Liver (tissue), 7 donors: ENCODE measurements at regions not wholly inside any gene's neighbourhood (a gene's known extent, or its start where the extent isn't known, plus 50 kb on each side); places are given as distances from the start of the nearest gene placed in this dataset.

ENCODE experiments used
- DNase-seq: peaks from one replicate; pipeline ENCODE4 v3.0.0-alpha.2; 2017; ENCODE audit warnings: low spot score
- H3K27ac ChIP-seq, 2 donors: one replicate each; pipeline ENCODE4 v1.7.0; 2013; ENCODE audit warnings: inconsistent platforms in 2 of 2, low read length in 2 of 2, control low read depth in 1 of 2, low read depth in 1 of 2, mild to moderate bottlenecking in 1 of 2
- H3K27me3 ChIP-seq, 4 donors: one replicate each; pipeline versions ENCODE4 v1.6.1 to v1.7.0; 2013; ENCODE audit warnings: low read length in 3 of 4, inconsistent platforms in 1 of 4, mild to moderate bottlenecking in 1 of 4, moderate library complexity in 1 of 4; ENCODE audit not compliant: control insufficient read depth in 4 of 4, insufficient read depth in 4 of 4
- H3K36me3 ChIP-seq, 4 donors: one replicate each; pipeline versions ENCODE4 v1.6.1 to v1.7.0; 2013; ENCODE audit warnings: low read length in 3 of 4, mild to moderate bottlenecking in 3 of 4, low read depth in 1 of 4, moderate library complexity in 1 of 4; ENCODE audit not compliant: control insufficient read depth in 4 of 4, insufficient read depth in 3 of 4
- H3K4me1 ChIP-seq, 4 donors: one replicate each; pipeline versions ENCODE4 v1.6.1 to v1.7.0; 2013; ENCODE audit warnings: low read length in 3 of 4, mild to moderate bottlenecking in 3 of 4, moderate library complexity in 1 of 4; ENCODE audit not compliant: control insufficient read depth in 4 of 4, insufficient read depth in 4 of 4
- H3K4me3 ChIP-seq, 3 donors: one replicate each; pipeline versions ENCODE4 v1.6.1 to v1.7.0; 2013; ENCODE audit warnings: low read length in 3 of 3, control low read depth in 1 of 3, low read depth in 1 of 3, mild to moderate bottlenecking in 1 of 3
- H3K9ac ChIP-seq, 2 donors: one replicate each; pipeline ENCODE4 v1.7.0; 2013; ENCODE audit warnings: low read length in 2 of 2, mild to moderate bottlenecking in 2 of 2, moderate library complexity in 2 of 2, control low read depth in 1 of 2, low read depth in 1 of 2
- H3K9me3 ChIP-seq, 4 donors: one replicate each; pipeline versions ENCODE4 v1.6.1 to v1.7.0; 2013; ENCODE audit warnings: low read length in 3 of 4; ENCODE audit not compliant: control insufficient read depth in 4 of 4
- EGR1 ChIP-seq, 2 donors: IDR thresholded peaks; 2 replicates each; pipeline ENCODE4 v1.6.1; 2016 to 2018; ENCODE audit warnings: antibody characterized with exemption in 2 of 2, low read depth in 2 of 2
- FOXA1 ChIP-seq: IDR thresholded peaks from 2 replicates; pipeline ENCODE4 v1.6.1; 2016; ENCODE audit warnings: antibody characterized with exemption
- FOXA2 ChIP-seq: IDR thresholded peaks from 2 replicates; pipeline ENCODE4 v1.6.1; 2016; ENCODE audit warnings: antibody characterized with exemption
- HNF4A ChIP-seq, 2 donors: conservative IDR thresholded peaks; 2 replicates each; pipeline ENCODE4 v1.6.1; 2016; ENCODE audit warnings: antibody characterized with exemption in 2 of 2, mild to moderate bottlenecking in 2 of 2
- HNF4G ChIP-seq: IDR thresholded peaks from 2 replicates; pipeline ENCODE4 v1.6.1; 2016; ENCODE audit warnings: antibody characterized with exemption
- JUND ChIP-seq, 2 donors: IDR thresholded peaks; 2 replicates each; pipeline ENCODE4 v1.6.1; 2016; ENCODE audit warnings: antibody characterized with exemption in 2 of 2
- NR2F2 ChIP-seq: IDR thresholded peaks from 2 replicates; pipeline ENCODE4 v1.6.1; 2016; ENCODE audit warnings: antibody characterized with exemption
- RAD21 ChIP-seq, 2 donors: IDR thresholded peaks; 2 replicates each; pipeline ENCODE4 v1.6.1; 2016; ENCODE audit warnings: antibody characterized with exemption in 2 of 2, mild to moderate bottlenecking in 2 of 2
- RXRA ChIP-seq, 2 donors: IDR thresholded peaks; 2 replicates each; pipeline ENCODE4 v1.6.1; 2017 to 2018; ENCODE audit warnings: antibody characterized with exemption in 2 of 2, mild to moderate bottlenecking in 1 of 2
- SP1 ChIP-seq: IDR thresholded peaks from 2 replicates; pipeline ENCODE4 v1.6.1; 2018; ENCODE audit warnings: antibody characterized with exemption, mild to moderate bottlenecking
- TAF1 ChIP-seq: conservative IDR thresholded peaks from 2 replicates; pipeline ENCODE4 v1.6.1; 2016; ENCODE audit warnings: antibody characterized with exemption, mild to moderate bottlenecking
- WGBS: extraction: QIAGEN DNeasy Blood & Tissue Kit; methylation state at CpG from one replicate; pipeline ENCODE4 v1.1.7; 2013; 5-methylcytosine and 5-hydroxymethylcytosine counted together
- TF ChIP-seq, protein P1 (sequence below): IDR thresholded peaks from 2 replicates; pipeline ENCODE4 v1.6.1; 2016; ENCODE audit warnings: antibody characterized with exemption, mild to moderate bottlenecking
- TF ChIP-seq, protein P2 (sequence below): IDR thresholded peaks from 2 replicates; pipeline ENCODE4 v1.6.1; 2016; ENCODE audit warnings: antibody characterized with exemption
- TF ChIP-seq, protein P3 (sequence below): IDR thresholded peaks from 2 replicates; pipeline ENCODE4 v1.6.1; 2016; ENCODE audit warnings: antibody characterized with exemption
- donor health status: healthy.
- donor health status: healthy.
- donor health status: healthy.
- donor health status: healthy.

DNA sequence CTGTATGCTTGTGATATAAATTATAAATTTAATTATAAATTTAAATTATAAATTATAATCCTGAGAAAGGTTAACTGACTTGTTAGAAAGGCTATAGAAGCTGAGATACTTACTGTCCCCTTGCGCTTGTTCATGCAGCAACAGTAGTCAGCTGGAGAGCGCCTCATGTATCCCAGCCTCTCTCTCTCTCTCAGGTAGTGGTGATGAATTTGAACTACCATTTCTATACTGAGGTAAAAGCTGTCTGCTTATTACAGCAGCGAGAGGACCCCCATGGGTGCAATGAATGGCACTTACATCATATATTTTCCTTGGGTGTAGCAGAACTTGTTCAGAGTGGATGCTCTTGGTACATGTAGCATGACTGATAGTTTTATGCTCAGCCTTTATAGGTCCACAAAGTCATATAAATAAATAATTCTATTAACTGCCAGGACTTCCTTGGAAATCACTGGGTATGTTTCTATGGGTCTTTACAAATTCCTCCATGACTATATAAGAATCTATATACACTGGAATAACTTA, 1308.7 kb downstream of the REEP3 start:
- DNase-seq: no peak
- WGBS: 81% methylated on average over 3 of the region's 3 CpGs

DNA sequence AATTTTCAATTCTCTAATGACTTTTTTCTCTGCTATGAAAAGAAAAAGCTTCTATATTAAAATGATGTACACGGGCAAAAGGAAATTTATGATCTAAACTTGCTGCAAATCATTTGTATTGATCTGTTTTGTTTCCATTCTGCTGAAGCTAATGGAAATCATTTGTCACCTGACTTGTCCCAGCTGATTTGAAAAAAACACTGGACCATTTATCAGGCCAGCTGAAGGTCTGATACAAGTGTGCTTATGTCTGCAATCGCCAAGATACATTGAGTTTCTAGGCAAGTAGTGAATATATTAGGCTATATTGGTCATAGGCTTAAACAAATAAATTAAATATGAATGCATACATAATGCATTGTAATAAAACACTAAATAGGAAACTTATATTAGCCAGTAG, 1309.7 kb downstream of the REEP3 start:
- no peak for DNase-seq
- Histone ChIP-seq H3K36me3 (no peaks in the 10 kb centered on the region), H3K4me1 (no peaks in the 10 kb centered on the region), H3K27me3 (peaks cover 0 to 2% (median 0%) of the 10 kb centered on the region in 4 donors), H3K27ac (no peak overlapping the region), H3K9ac (no peak overlapping the region), H3K9me3 (no peaks in the 10 kb centered on the region), H3K4me3 (no peak overlapping the region)
- WGBS: 51% methylated on average over 2 of the region's 2 CpGs
- TF ChIP-seq, protein P1, sequence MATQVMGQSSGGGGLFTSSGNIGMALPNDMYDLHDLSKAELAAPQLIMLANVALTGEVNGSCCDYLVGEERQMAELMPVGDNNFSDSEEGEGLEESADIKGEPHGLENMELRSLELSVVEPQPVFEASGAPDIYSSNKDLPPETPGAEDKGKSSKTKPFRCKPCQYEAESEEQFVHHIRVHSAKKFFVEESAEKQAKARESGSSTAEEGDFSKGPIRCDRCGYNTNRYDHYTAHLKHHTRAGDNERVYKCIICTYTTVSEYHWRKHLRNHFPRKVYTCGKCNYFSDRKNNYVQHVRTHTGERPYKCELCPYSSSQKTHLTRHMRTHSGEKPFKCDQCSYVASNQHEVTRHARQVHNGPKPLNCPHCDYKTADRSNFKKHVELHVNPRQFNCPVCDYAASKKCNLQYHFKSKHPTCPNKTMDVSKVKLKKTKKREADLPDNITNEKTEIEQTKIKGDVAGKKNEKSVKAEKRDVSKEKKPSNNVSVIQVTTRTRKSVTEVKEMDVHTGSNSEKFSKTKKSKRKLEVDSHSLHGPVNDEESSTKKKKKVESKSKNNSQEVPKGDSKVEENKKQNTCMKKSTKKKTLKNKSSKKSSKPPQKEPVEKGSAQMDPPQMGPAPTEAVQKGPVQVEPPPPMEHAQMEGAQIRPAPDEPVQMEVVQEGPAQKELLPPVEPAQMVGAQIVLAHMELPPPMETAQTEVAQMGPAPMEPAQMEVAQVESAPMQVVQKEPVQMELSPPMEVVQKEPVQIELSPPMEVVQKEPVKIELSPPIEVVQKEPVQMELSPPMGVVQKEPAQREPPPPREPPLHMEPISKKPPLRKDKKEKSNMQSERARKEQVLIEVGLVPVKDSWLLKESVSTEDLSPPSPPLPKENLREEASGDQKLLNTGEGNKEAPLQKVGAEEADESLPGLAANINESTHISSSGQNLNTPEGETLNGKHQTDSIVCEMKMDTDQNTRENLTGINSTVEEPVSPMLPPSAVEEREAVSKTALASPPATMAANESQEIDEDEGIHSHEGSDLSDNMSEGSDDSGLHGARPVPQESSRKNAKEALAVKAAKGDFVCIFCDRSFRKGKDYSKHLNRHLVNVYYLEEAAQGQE: no peak
- TF ChIP-seq FOXA1: no peak
- TF ChIP-seq HNF4G: no peak
- no peak for TF ChIP-seq JUND (IDR thresholded peaks at IDR 0.05)
- no peak for TF ChIP-seq NR2F2
- TF ChIP-seq, protein P2, sequence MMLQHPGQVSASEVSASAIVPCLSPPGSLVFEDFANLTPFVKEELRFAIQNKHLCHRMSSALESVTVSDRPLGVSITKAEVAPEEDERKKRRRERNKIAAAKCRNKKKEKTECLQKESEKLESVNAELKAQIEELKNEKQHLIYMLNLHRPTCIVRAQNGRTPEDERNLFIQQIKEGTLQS: no peak

More for the DNA sequence above, 1308.7 kb downstream of the REEP3 start:
- no peaks in the 10 kb centered on the region for H3K4me1 ChIP-seq
- no peaks in the 10 kb centered on the region for H3K9me3 ChIP-seq
- H3K36me3 ChIP-seq: no peaks in the 10 kb centered on the region
- no peak overlapping the region for H3K9ac ChIP-seq
- TF ChIP-seq SP1 (no peak), NR2F2 (no peak), HNF4A (conservative IDR thresholded peaks at IDR 0.05) (no peak), RXRA (IDR thresholded peaks at IDR 0.05) (no peak), FOXA2 (no peak), RAD21 (IDR thresholded peaks at IDR 0.05) (no peak), TAF1 (no peak), HNF4G (no peak), JUND (IDR thresholded peaks at IDR 0.05) (no peak), EGR1 (IDR thresholded peaks at IDR 0.05; ENCODE audit: low read depth in 2 of 2) (no peak)
- TF ChIP-seq, protein P1: no peak
- TF ChIP-seq, protein P3, sequence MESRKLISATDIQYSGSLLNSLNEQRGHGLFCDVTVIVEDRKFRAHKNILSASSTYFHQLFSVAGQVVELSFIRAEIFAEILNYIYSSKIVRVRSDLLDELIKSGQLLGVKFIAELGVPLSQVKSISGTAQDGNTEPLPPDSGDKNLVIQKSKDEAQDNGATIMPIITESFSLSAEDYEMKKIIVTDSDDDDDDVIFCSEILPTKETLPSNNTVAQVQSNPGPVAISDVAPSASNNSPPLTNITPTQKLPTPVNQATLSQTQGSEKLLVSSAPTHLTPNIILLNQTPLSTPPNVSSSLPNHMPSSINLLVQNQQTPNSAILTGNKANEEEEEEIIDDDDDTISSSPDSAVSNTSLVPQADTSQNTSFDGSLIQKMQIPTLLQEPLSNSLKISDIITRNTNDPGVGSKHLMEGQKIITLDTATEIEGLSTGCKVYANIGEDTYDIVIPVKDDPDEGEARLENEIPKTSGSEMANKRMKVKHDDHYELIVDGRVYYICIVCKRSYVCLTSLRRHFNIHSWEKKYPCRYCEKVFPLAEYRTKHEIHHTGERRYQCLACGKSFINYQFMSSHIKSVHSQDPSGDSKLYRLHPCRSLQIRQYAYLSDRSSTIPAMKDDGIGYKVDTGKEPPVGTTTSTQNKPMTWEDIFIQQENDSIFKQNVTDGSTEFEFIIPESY: no peak
- TF ChIP-seq, protein P2: no peak
- no peak overlapping the region for H3K4me3 ChIP-seq
- no peak overlapping the region for H3K27ac ChIP-seq
- H3K27me3 ChIP-seq: peaks cover 0 to 2% (median 0%) of the 10 kb centered on the region in 4 donors
